ENCODE measurements at regions not wholly inside any gene's neighbourhood (a gene's known extent, or its start where the extent isn't known, plus 50 kb on each side); places are given as distances from the start of the nearest gene placed in this dataset.
A peak's percentile ranks its signal among the peaks of the same experiment; 100 is the strongest.

GRCh38 chr9:107700847-107701246, 211.3 kb upstream of the KLF4 start:
- peak; percentile 18 for DNase-seq (ENCODE audit: low read depth)

GRCh38 chr9:107699231-107699630, 209.7 kb upstream of the KLF4 start:
- no peak for DNase-seq (ENCODE audit: low read depth)

- DNase-seq (ENCODE audit: low read depth), result no peak
These were observed 209.2 kb upstream of the KLF4 start for GRCh38 chr9:107698779-107699178.

DNA sequence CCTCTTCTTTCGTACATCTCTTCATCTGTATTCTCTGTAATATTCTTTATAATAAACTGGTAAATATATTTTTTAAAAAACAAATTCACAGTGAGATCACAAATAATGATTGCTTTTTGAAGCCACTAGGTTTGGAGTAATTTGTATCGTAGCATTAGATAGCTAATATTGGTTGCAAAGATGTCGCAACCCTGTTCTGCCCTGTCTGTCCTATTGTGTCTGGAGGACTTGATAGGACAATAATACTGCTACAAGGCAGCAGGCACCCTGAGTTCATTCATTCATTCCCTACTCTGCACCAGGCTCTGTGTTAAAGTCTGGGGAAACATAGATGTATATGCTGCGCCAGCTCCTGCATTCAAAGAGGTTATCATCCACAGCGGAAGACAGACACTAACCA, 206.7 kb upstream of the KLF4 start:
- no peak for DNase-seq (ENCODE audit: low read depth)

DNA sequence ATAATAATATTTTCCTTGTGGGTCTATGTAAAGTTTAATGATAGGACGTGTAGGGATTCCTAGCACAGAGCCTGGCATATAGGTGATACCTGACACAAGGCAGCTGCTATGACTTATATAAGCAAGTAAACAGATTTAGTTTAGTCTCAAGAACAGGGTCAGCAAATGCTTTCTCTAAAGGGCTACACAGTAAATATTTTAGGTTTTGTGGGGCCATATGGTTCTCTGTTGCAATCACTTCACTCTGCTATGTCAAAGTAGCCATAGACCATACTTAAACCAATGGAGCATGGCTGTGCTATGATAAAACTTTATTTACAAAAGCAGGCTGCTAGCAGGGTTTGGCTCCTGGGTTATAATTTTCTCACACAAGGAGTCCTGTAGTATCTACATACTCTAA, 204.8 kb upstream of the KLF4 start:
- DNase-seq (ENCODE audit: low read depth), result no peak

DNA sequence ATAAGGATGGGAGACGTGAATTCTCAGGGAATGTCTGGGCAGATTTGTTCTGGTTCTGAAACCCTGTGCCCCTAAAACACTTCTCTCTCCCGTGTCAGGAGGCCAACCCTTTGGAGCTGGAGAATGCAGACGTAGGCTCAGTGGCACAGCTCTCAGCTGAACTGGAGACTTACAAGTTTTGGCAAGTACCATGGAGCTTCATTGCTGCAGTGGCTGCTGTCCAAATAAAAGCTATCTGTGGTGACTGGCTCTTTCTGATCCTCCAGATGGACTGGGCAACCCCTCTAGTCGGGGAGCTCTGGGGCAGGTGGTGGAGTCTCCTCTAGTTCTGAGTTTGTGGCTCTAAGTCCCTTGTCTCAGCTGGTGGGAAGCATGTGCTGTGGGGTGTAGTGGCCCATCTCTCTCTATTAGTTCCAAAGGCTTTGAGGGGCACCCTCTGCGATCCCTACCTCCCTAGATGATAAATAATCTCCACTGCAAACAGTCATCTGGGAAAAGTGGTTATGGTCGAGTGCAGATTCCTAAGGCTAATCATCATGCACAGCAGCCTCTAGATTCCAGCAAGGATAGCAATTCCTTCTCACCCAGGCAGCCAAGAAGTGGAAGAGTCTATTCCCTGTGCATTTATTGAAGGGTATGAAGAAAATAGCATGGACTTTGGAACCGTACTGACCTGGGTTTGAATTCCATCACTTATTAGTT, 204.2 kb upstream of the KLF4 start:
- peak; percentile 31 for DNase-seq (ENCODE audit: low read depth)

DNA sequence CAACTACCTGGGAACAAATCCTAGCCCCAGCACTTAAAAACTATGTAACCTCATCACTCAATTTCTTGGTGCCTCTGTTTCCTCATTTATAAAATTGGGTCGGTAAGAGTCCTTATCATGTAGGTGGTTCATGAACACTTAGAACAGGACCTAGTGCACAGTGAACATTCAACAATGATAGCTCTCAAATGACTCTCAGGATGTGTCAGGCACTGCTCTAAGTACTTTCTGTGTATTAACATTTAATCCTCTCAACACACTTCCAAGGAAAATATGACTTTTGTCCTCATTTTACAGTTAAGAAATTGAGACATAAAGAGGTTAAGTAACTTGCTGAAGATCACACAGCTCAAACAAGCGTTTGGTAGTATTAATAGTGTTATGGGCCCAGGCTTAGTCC, 202.1 kb upstream of the KLF4 start:
- DNase-seq (ENCODE audit: low read depth), result no peak

- no peak for DNase-seq (ENCODE audit: low read depth)
These were observed 200.5 kb upstream of the KLF4 start for GRCh38 chr9:107690021-107690420.

DNA sequence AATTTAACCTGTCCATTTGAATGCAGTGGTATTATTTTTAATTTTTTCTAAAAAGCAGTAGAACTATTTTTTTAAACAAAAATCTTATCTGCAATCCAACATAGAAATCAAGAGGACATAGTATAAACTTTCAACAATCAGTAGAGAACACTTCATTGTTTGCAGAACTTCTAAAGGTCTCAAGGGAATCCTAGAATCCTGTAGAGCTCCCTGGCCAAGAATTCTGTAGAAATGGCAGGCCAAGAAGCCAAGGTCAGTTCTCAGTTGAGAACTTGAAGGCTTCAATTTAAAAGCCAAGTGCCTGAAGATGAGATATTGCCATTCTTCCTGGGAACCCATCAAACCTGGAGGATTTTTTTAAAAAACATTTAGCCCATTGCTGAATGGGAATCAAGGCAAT, 199.2 kb upstream of the KLF4 start:
- no peak for DNase-seq (ENCODE audit: low read depth)

DNA sequence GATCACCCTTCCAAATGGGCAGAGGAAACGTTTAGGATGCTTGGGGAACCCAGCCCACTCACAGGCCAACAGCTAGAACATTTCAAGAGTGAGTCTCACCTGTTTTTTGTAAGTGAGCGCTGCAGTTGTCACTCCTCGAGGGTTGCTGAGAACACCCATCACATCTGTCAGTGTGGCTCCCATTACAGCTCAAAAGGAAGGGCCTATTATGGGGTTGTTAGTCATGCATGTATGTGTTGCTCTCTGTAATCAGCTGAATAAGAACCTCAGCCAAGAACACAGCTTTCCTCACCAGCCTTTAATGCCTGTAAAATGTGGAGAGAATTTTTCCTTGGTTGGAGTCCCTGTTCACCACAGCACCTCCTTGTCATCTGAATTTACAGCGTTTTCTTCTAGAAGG, 196.3 kb upstream of the KLF4 start:
- peak; percentile 41 for DNase-seq (ENCODE audit: low read depth)

GRCh38 chr9:107685376-107685775, 195.8 kb upstream of the KLF4 start:
- no peak for DNase-seq (ENCODE audit: low read depth)

DNA sequence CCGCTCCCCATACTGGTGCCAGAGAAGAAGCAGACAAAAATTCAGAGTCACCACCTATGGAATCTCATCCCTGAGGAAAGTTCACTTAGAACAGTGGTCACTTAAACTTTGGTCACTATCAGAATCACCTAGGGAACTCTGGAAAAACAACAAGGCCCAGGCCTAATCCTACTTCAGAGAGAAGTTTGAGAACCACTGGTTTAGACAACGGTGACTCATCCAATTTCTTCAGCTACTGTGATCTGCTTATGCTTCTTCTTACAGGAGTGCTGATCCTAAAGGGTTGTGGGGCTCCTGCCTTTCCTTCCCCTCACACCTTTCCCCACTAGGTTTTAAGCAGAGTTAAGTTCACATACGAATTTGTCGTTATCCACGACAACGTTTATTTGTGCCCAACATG, 194.7 kb upstream of the KLF4 start:
- peak; percentile 47 for DNase-seq (ENCODE audit: low read depth)

DNA sequence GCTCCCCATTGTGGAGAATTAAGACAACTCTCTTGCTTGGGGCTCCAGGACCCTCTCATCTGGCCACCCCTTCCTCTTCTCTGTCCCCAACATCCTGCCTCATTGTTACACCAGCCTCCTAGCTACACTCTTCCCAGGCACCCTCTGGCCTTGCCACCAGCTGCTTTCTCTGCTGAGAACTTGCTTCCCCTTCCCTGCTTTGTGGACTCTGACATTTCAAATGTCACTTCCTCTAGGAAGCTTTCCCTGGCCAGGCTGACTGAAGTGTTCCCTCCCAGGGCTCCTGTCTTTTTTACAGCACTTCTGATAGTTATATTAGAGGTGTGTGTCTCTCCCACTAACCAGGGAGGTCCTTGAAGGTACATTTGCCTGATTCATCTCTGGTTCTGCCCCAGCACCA, 194.0 kb upstream of the KLF4 start:
- no peak for DNase-seq (ENCODE audit: low read depth)

GRCh38 chr9:107681988-107682387, 192.4 kb upstream of the KLF4 start:
- no peak for DNase-seq (ENCODE audit: low read depth)

- DNase-seq (ENCODE audit: low read depth), result no peak
These were observed 186.0 kb upstream of the KLF4 start for GRCh38 chr9:107675351-107676259.

DNA sequence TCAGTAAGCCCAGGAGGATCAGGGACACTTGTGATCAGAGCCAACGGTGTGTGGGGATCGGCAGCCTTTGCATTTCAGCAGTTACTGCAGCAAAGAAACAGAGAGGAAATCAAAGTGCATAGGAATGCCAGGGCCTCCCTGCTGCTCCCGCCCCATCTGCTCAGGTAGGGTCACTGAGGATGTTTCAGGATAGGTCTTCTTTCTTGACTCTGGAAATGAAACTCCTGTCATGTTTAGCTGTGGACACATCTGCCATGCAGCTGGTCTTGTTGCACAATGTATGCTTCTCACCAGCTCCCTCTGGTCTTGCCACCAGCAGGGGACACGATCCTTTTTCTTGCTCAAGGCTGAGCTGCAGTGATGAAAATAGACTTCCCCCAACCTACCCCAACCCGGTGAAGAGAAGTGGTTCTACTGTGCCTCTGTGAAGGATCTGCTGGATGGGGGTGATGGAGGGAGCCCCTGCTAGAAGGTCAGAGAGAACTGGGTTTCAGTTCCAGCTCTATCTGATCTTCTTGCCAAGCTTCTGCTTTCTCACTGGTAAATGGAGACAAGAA, 185.2 kb upstream of the KLF4 start:
- DNase-seq (ENCODE audit: low read depth), result peak; percentile 52

- DNase-seq (ENCODE audit: low read depth), result no peak
These were observed 184.5 kb upstream of the KLF4 start for GRCh38 chr9:107673861-107674720.

GRCh38 chr9:107671588-107671987, 182.0 kb upstream of the KLF4 start:
- DNase-seq (ENCODE audit: low read depth), result no peak

GRCh38 chr9:107669422-107669821, 179.9 kb upstream of the KLF4 start:
- no peak for DNase-seq (ENCODE audit: low read depth)

DNA sequence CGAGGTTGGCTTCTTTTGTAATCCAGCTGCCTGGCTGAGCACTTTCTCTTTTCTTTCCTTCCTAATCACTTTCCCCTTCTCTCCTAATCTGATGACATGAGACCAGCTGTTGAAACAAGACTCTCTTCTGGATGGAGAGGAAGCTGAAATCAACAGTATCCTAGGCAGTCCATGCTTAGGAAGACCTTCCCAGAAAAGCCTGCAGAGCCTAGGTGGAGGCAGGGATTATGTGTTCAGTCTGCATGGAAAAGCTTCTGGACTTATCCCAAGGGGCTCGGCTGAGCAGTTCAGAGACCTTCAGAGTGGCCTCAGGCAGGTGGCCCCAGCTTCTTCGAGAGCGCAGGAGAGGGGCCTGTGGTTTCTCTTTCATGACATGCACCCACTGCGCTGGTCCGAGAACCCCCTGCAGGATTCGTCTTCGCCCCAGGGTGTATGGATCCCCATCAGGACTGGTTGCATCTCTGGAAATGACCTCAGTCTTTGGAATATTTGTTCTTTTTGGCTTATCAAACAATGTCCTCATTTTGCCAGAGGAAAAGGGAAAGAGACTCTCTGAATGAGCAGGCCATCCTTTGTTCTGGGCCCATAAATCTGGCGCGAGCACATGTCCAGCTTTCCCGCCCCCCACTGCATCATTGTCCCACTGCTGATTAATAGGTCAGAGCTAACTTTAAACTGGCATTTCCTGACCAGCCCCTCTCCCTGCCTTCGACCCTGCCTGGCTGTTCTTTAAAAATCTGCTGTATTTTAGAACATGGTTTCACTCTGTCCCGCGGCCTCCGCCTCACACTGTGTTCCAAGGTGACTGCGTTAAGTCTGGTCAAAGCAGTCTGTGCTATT, 177.9 kb upstream of the KLF4 start:
- peak; percentile 15 for DNase-seq (ENCODE audit: low read depth)

- DNase-seq (ENCODE audit: low read depth), result no peak
These were observed 175.5 kb upstream of the KLF4 start for GRCh38 chr9:107665057-107665456.

All from RPMI7951 (cell line).